GM23248 (cell line): ENCODE measurements at regions not wholly inside any gene's neighbourhood (a gene's known extent, or its start where the extent isn't known, plus 50 kb on each side); places are given as distances from the start of the nearest gene placed in this dataset.

ENCODE experiments used
- EZH2 ChIP-seq: fragments of 200-600 bp; sonication (generic); IDR thresholded peaks from 2 replicates; pipeline ENCODE4 v1.6.1; 2018; ENCODE audit warnings: antibody characterized with exemption, mild to moderate bottlenecking; ENCODE audit not compliant: insufficient read depth, poor library complexity, severe bottlenecking
- EZH2phosphoT487 ChIP-seq: fragments of 200-600 bp; sonication (generic); IDR thresholded peaks from 2 replicates; pipeline ENCODE4 v1.6.1; 2018; ENCODE audit warnings: antibody characterized with exemption, moderate library complexity, mild to moderate bottlenecking, low read depth; ENCODE audit not compliant: insufficient read depth

GRCh38 chr2:217709478-217710210 lies 293.2 kb downstream of the TNS1 start:
- TF ChIP-seq EZH2phosphoT487 (no peak), EZH2 (no peak)
